K562 (cell line): ENCODE measurements at regions not wholly inside any gene's neighbourhood (a gene's known extent, or its start where the extent isn't known, plus 50 kb on each side); places are given as distances from the start of the nearest gene placed in this dataset.

Experiments
- ATAC-seq: fragments of 200-7000 bp; cut with Tn5 transposase; 3 replicates; pipeline ENCODE4 v1.9.1; 2020; ENCODE audit warnings: moderate library complexity
- BruUV-seq: library from RNA; stranded (reverse); fragments of 400-500 nt; replicated peaks from 2 replicates; lab custom pipeline; 2021; lab: Mats Ljungman, UMichigan
- CTCF ChIA-PET: fragments of 300-600 bp; formaldehyde crosslinking; extraction: SDS; loops from one replicate; lab custom pipeline; 2021; ENCODE audit warnings: low intra/inter-chr PET ratio; lab: Yijun Ruan, JAX
- POLR2A ChIA-PET: fragments of 300-600, 350-650 bp; sonication (Branson Sonifier 250); formaldehyde crosslinking; extraction: SDS; loops from one replicate; lab custom pipeline; 2021; ENCODE audit warnings: antibody characterized with exemption, inconsistent platforms; lab: Yijun Ruan, JAX
- DNase-seq, 4 experiments: peaks; one replicate each; pipeline versions ENCODE4 v3.0.0 to v3.0.0-alpha.2; 2011 to 2018; ENCODE audit warnings: low spot score in 3 of 4, mixed read lengths in 3 of 4; ENCODE audit errors: extremely low read depth in 1 of 4
- FAIRE-seq: peaks from 2 replicates; lab custom pipeline; 2011; peaks lifted over from hg19 to GRCh38; lab: Jason Lieb, UNC
- H2AFZ ChIP-seq: 2 replicates; pipeline ENCODE4 v1.6.0; 2011; ENCODE audit warnings: low read depth, low read length, control low read depth, inconsistent platforms
- H3K27ac ChIP-seq: fragments of 200-600 bp; 3 replicates; pipeline ENCODE4 v1.8.0; 2011; ENCODE audit warnings: low read depth, mild to moderate bottlenecking, control low read depth, inconsistent platforms, low read length, moderate library complexity, mixed read lengths; ENCODE audit errors: extremely low read depth
- H3K27me3 ChIP-seq, 2 experiments: fragments of 300-600 bp in 1 of 2; 2 replicates in 1 of 2; 3 replicates in 1 of 2; pipeline versions ENCODE4 v1.6.0 to v1.8.0; 2011; ENCODE audit warnings: inconsistent platforms in 2 of 2, low read length in 2 of 2, mild to moderate bottlenecking in 1 of 2, mixed read lengths in 1 of 2, moderate library complexity in 1 of 2; ENCODE audit not compliant: control insufficient read depth in 2 of 2, insufficient read depth in 2 of 2
- H3K36me3 ChIP-seq: fragments of 300-600 bp; 3 replicates; pipeline ENCODE4 v1.8.0; 2011; ENCODE audit warnings: mild to moderate bottlenecking, low read length, inconsistent platforms; ENCODE audit not compliant: control insufficient read depth, insufficient read depth
- H3K4me1 ChIP-seq, 2 experiments: fragments of 200-600 bp in 1 of 2; replicated peaks in 1 of 2; 2 replicates in 1 of 2; 3 replicates in 1 of 2; pipeline versions ENCODE4 v1.5.1 to v1.8.0; 2011; ENCODE audit warnings: inconsistent platforms in 2 of 2, low read length in 2 of 2, mild to moderate bottlenecking in 1 of 2, mixed read lengths in 1 of 2, moderate library complexity in 1 of 2; ENCODE audit not compliant: control insufficient read depth in 2 of 2, insufficient read depth in 2 of 2
- H3K4me2 ChIP-seq: 2 replicates; pipeline ENCODE4 v1.6.1; 2011; ENCODE audit warnings: low read length, control low read depth, inconsistent platforms, mixed read lengths; ENCODE audit not compliant: insufficient read depth
- H3K4me3 ChIP-seq: fragments of 200-600 bp; sonication (generic), shearing (Covaris generic); 2 replicates; pipeline ENCODE4 v1.5.1; 2016; ENCODE audit warnings: control low read depth, inconsistent platforms
- H3K79me2 ChIP-seq: fragments of 200-600 bp; 3 replicates; pipeline ENCODE4 v1.8.0; 2011; ENCODE audit warnings: low read length, inconsistent platforms; ENCODE audit not compliant: control insufficient read depth, insufficient read depth
- H3K9ac ChIP-seq, 2 experiments: 2 replicates each; pipeline versions ENCODE4 v1.6.0 to v1.6.1; 2011; ENCODE audit warnings: low read depth in 2 of 2, low read length in 2 of 2, control low read depth in 1 of 2, inconsistent platforms in 1 of 2, mild to moderate bottlenecking in 1 of 2, mixed read lengths in 1 of 2; ENCODE audit not compliant: insufficient read depth in 1 of 2
- H3K9me1 ChIP-seq: one replicate; pipeline ENCODE4 v1.6.0; 2011; ENCODE audit warnings: inconsistent platforms, mild to moderate bottlenecking, low read length, moderate library complexity; ENCODE audit not compliant: control insufficient read depth, insufficient read depth
- H3K9me3 ChIP-seq: replicated peaks from 2 replicates; pipeline ENCODE4 v1.5.1; 2011; ENCODE audit warnings: low read depth, low read length, inconsistent platforms; ENCODE audit not compliant: control insufficient read depth, insufficient read depth
- H4K20me1 ChIP-seq: replicated peaks from 2 replicates; pipeline ENCODE4 v1.6.1; 2011; ENCODE audit warnings: low read length, inconsistent platforms, mixed read lengths; ENCODE audit not compliant: control insufficient read depth, insufficient read depth
- EWSR1 ChIP-seq: fragments of 450-650 bp; IDR thresholded peaks from 2 replicates; pipeline ENCODE4 v1.6.1; 2018; ENCODE audit warnings: borderline replicate concordance, mild to moderate bottlenecking, low read depth, moderate library complexity; ENCODE audit not compliant: partially characterized antibody
- FOXA3 ChIP-seq, 2 experiments: fragments of 450-650 bp in 1 of 2; sonication (generic) in 1 of 2; formaldehyde crosslinking; IDR thresholded peaks in 1 of 2; conservative IDR thresholded peaks in 1 of 2; 2 replicates each; pipeline versions ENCODE4 v1.4.0 to v1.8.0; 2020 to 2022; ENCODE audit warnings: mild to moderate bottlenecking in 2 of 2, missing genetic modification reagents in 1 of 2
- IRF1 ChIP-seq: sonication (generic); formaldehyde crosslinking; IDR thresholded peaks from 2 replicates; pipeline ENCODE4 v1.8.0; 2022; ENCODE audit warnings: missing genetic modification reagents, mild to moderate bottlenecking, borderline replicate concordance
- MCM7 ChIP-seq, 2 experiments: fragments of 450-650 bp; IDR thresholded peaks; 2 replicates each; pipeline ENCODE4 v1.6.1; 2016 to 2018
- NBN ChIP-seq: fragments of 450-650 bp; IDR thresholded peaks from 2 replicates; pipeline ENCODE4 v1.6.1; 2016; ENCODE audit warnings: low read depth, mild to moderate bottlenecking
- RAD21 ChIP-seq, 2 experiments: fragments of 250-450 bp in 1 of 2; fragments of 450-650 bp in 1 of 2; sonication (Bioruptor Pico) in 1 of 2; formaldehyde crosslinking in 1 of 2; IDR thresholded peaks in 1 of 2; conservative IDR thresholded peaks in 1 of 2; 2 replicates each; pipeline versions ENCODE4 v1.4.0 to v1.8.0; 2020 to 2022; ENCODE audit warnings: mild to moderate bottlenecking in 2 of 2, moderate library complexity in 1 of 2
- RBM14 ChIP-seq: fragments of 200-400 bp; formaldehyde crosslinking; IDR thresholded peaks from 2 replicates; pipeline ENCODE4 v1.6.1; 2018; ENCODE audit warnings: low read depth, mild to moderate bottlenecking, low read length, moderate library complexity, borderline replicate concordance; ENCODE audit not compliant: insufficient read depth
- WHSC1 ChIP-seq: IDR thresholded peaks from one replicate; pipeline ENCODE4 v1.6.1; 2012; ENCODE audit warnings: low read length, control low read depth, inconsistent platforms
- ZNF224 ChIP-seq: sonication (generic); formaldehyde crosslinking; IDR thresholded peaks from 2 replicates; pipeline ENCODE4 v1.8.0; 2022; ENCODE audit warnings: mild to moderate bottlenecking, missing genetic modification reagents
- ZNF79 ChIP-seq: fragments of 250-450 bp; sonication (Bioruptor Pico); IDR thresholded peaks from 2 replicates; pipeline ENCODE4 v1.4.0; 2020; ENCODE audit warnings: low read depth, mild to moderate bottlenecking, moderate library complexity
- WGBS: fragments of 100-300 bp; shearing (Covaris generic); methylation state at CpG from one replicate; pipeline ENCODE4 v1.1.6; 2016; ENCODE audit warnings: low coverage, mixed read lengths; ENCODE audit not compliant: insufficient coverage; ENCODE audit errors: missing lambda C conversion rate; 5-methylcytosine and 5-hydroxymethylcytosine counted together
- in situ Hi-C: fragments of 300-500 bp; cut with MboI; formaldehyde crosslinking; loops from 4 replicates; pipeline ENCODE4 v1.15.0; 2018; ENCODE audit warnings: inconsistent platforms, mixed read lengths
- intact Hi-C: fragments of 100-400 bp; cut with micrococcal nuclease; formaldehyde crosslinking; loops from 2 replicates; pipeline ENCODE4 v1.14.2; 2022
- TF ChIP-seq, protein P1 (sequence below), 3 experiments: IDR thresholded peaks in 2 of 3; conservative IDR thresholded peaks in 1 of 3; 2 replicates each; pipeline ENCODE4 v1.5.1; 2011 to 2012; ENCODE audit warnings: low read length in 3 of 3, mild to moderate bottlenecking in 3 of 3, control low read depth in 2 of 3, improper control_type of control experiment in 1 of 3, inconsistent platforms in 1 of 3, low read depth in 1 of 3, mixed read lengths in 1 of 3, moderate library complexity in 1 of 3; ENCODE audit not compliant: insufficient read depth in 2 of 3

- FAIRE-seq (no peak), DNase-seq (no peak), ATAC-seq (no peak)
- TF ChIP-seq ZNF79 (CRISPR knock-in tag): no peak
- Histone ChIP-seq H3K9me3 (no peaks in the 10 kb centered on the region), H3K9ac (no peak overlapping the region), H2AFZ (no peak overlapping the region), H3K27ac (no peak overlapping the region), H3K27me3 (no peaks in the 10 kb centered on the region), H3K4me3 (no peak overlapping the region), H3K9me1 (no peaks in the 10 kb centered on the region), H3K4me2 (no peak overlapping the region), H3K4me1 (no peaks in the 10 kb centered on the region), H4K20me1 (no peaks in the 10 kb centered on the region), H3K36me3 (no peaks in the 10 kb centered on the region), H3K79me2 (no peaks in the 10 kb centered on the region)
- CTCF ChIA-PET: no interaction called here
- intact Hi-C loops: no loop called here
- no TSS peak for BruUV-seq
- 0% methylated on average over 2 of the region's 2 CpGs for WGBS
- in situ Hi-C loops: no loop called here
- POLR2A ChIA-PET: no interaction called here
Measured at GRCh38 chr4:19033816-19034733, 1012.5 kb upstream of the LCORL start.

- in situ Hi-C loops: no loop called here
- no peak for TF ChIP-seq ZNF224
- TF ChIP-seq RBM14: no peak
- no peak for TF ChIP-seq FOXA3 (CRISPR knock-in tag; conservative IDR thresholded peaks at IDR 0.05 in 1 of 2, IDR thresholded peaks at IDR 0.05 in 1 of 2)
- TF ChIP-seq RAD21 (CRISPR knock-in tag; conservative IDR thresholded peaks at IDR 0.05 in 1 of 2, IDR thresholded peaks at IDR 0.05 in 1 of 2): no peak
- TF ChIP-seq IRF1 (CRISPR knock-in tag): no peak
- no peak for TF ChIP-seq WHSC1
- TF ChIP-seq, protein P1, sequence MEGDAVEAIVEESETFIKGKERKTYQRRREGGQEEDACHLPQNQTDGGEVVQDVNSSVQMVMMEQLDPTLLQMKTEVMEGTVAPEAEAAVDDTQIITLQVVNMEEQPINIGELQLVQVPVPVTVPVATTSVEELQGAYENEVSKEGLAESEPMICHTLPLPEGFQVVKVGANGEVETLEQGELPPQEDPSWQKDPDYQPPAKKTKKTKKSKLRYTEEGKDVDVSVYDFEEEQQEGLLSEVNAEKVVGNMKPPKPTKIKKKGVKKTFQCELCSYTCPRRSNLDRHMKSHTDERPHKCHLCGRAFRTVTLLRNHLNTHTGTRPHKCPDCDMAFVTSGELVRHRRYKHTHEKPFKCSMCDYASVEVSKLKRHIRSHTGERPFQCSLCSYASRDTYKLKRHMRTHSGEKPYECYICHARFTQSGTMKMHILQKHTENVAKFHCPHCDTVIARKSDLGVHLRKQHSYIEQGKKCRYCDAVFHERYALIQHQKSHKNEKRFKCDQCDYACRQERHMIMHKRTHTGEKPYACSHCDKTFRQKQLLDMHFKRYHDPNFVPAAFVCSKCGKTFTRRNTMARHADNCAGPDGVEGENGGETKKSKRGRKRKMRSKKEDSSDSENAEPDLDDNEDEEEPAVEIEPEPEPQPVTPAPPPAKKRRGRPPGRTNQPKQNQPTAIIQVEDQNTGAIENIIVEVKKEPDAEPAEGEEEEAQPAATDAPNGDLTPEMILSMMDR (IDR thresholded peaks at IDR 0.05 in 2 of 3, conservative IDR thresholded peaks at IDR 0.05 in 1 of 3; ENCODE audit: insufficient read depth in 2 of 3, low read depth in 1 of 3, low read length in 3 of 3): no peak
- TF ChIP-seq NBN: no peak
- no peak for TF ChIP-seq MCM7 (IDR thresholded peaks at IDR 0.05)
- no peak for TF ChIP-seq EWSR1
Measured at GRCh38 chr4:19030536-19030935, 1009.0 kb upstream of the LCORL start.

More at GRCh38 chr4:19030536-19030935, 1009.0 kb upstream of the LCORL start:
- ChIA-PET CTCF (no interaction called here), POLR2A (no interaction called here)
- no peak overlapping the region for H3K4me2 ChIP-seq
- H4K20me1 ChIP-seq: no peaks in the 10 kb centered on the region
- no peaks in the 10 kb centered on the region for H3K36me3 ChIP-seq
- H3K9ac ChIP-seq: no peak overlapping the region
- no TSS peak for BruUV-seq
- no peak for ATAC-seq
- intact Hi-C loops: no loop called here
- H2AFZ ChIP-seq: no peak overlapping the region
- no peak for FAIRE-seq
- H3K4me1 ChIP-seq: no peaks in the 10 kb centered on the region
- no peaks in the 10 kb centered on the region for H3K9me3 ChIP-seq
- H3K27ac ChIP-seq: no peak overlapping the region
- no peaks in the 10 kb centered on the region for H3K27me3 ChIP-seq
- no peaks in the 10 kb centered on the region for H3K9me1 ChIP-seq
- H3K79me2 ChIP-seq: no peaks in the 10 kb centered on the region
- DNase-seq: no peak
- no peak overlapping the region for H3K4me3 ChIP-seq
